ENCODE measurements at regions not wholly inside any gene's neighbourhood (a gene's known extent, or its start where the extent isn't known, plus 50 kb on each side); places are given as distances from the start of the nearest gene placed in this dataset.
"Not testable (repeated sequence)": the region's sequence is repeated elsewhere in the genome, so short reads cannot be mapped to it uniquely, and the experiment has no call there.

DNA sequence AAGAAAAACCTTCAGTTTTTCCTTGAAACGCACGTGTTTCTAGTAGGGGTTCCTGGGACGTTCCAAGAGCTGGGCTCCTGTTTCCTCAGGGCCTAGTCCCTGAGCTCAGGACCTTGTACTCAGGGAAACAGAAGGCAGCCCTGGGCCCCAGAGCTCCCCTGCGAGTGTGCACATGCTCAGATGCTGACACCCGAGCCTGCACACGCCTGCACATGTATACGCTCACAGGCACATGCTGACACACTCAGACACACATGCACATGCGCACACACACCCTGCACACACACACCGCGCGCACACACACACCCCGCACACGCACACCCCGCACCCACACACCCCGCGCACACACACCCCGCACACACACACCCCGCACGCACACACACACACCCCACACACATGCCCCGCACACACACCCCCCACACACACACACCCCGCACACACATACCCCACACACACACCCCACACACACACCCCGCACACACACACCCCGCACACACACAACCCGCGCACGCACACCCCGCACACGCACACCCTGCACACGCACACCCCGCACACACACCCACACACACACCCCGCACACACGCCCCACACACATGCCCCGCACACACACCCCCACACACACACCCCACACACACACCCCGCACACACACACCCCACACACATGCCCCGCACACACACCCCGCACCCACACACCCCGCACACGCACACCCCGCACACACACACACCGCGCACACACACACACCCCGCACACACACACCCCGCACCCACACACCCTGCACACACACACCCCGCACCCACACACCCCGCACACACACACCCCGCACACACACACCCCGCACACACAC is 52.2 kb downstream of the CALML3 start:
- DNase-seq (ENCODE audit: extremely low spot score, insufficient read length, low read depth) (no peak), FAIRE-seq (no peak)

- not testable (repeated sequence) for FAIRE-seq; DNase-seq (ENCODE audit: extremely low spot score, insufficient read length, low read depth)
These were observed 55.3 kb downstream of the CALML3 start for GRCh38 chr10:5580038-5580428.

DNA sequence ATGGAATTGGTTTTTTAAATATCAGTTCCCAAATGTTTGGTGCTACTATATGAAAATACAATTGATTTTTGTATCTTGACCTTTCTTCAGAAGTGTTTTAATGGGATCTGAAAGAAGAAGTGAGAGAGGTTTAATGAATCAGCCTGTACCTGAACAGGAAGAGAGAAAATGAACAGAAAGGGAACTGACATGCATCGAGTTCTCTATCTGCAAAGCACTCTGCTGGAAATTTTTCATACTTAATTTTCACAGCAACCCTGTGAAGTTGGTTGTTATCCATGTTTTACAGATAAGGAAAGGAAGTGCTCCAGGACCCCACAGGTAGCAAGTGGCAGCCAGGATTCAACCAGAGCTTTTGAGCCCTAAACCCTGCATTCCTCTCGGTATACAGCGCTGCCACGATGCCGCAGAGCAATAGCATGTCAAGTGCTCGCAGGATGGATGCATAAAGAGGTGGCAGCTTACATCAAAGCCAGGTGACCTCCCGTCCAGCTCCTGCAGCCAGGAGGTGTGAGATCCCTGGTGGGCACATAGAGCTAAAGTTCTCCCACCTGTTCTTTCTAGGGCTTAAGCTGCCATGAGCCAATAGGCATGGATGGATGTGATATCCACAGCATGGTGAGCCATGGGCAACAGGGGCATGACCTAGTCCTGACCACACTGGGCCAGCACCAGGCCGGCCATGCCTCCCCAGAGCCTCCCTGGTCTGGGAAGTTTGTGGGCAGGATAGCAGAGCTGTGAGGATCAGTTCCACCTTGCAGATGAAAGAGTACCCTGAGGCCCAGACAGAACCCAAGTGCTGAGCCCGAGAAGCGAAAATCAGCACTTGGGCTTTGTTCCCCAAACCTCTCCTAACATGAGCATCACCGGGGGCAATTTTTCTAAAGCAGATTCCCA is 57.2 kb downstream of the CALML3 start:
- DNase-seq (ENCODE audit: extremely low spot score, insufficient read length, low read depth) (peak; percentile 37), FAIRE-seq (peak; percentile 86)

GRCh38 chr10:5582736-5583135 is 58.0 kb downstream of the CALML3 start:
- FAIRE-seq (peak; percentile 66), DNase-seq (ENCODE audit: extremely low spot score, insufficient read length, low read depth) (no peak)

DNA sequence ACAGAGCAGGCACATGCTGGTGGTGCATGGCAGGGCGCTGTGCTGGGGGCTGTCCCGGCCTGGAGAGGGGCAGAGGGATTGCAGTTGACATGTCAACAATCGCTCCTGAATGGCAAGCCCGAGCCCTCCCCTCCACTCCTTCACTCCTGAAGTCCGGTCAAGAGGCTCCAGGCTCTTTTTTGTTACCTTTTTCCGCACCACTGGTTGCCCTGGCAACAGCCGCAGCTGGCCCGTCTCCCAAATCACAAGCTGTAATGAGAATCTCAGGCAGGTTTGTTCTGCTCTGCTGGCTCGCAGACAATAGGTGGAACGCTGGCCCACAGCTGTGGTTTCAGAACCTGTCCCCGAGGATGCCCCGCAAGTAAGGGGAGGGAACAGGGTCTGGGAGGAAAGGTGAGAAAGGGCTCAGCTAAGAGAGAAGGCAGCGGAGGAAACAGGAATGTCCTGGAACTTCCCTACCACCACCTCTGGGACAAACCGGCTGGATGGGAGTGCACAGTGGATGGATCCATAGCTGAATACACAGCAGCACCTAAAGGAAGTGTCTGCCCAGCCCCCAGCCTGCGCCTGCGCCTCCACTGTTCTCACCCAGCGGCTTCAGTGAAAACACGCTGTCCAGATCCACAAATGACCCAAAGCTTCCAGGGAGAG is 58.9 kb downstream of the CALML3 start:
- DNase-seq (ENCODE audit: extremely low spot score, insufficient read length, low read depth) (peak; percentile 32), FAIRE-seq (peak; percentile 84)

DNA sequence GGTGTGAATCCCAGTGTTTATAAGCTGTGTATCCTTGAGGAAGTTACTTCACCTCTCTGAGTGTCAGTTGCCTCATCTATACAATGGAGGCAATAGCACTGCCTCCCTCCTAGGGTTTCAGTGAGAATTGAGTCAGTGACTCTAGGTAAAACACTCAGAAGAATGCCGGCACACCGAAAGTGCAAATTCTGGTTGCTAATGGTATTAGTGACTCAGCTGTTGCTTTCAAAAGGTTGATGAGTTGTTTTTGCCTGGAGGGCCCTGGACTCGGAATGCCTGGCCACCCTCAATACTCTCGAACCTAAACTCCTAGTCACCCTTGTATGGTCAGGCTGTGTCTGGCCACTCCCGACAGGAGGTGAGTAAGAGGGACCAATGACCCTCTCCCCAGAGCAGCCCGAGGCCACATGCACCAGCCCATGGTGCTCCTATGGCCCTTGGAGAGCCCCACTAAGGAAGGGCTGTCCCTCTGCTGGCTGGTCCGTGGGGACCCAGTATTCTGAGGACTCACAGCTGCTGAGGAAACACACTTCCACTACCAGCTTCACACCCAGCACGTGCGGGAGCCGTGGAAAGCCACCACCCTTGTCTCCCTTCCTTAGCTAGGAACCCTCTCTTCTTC is 60.2 kb downstream of the CALML3 start:
- peak; percentile 39 for DNase-seq (ENCODE audit: extremely low spot score, insufficient read length, low read depth)

DNA sequence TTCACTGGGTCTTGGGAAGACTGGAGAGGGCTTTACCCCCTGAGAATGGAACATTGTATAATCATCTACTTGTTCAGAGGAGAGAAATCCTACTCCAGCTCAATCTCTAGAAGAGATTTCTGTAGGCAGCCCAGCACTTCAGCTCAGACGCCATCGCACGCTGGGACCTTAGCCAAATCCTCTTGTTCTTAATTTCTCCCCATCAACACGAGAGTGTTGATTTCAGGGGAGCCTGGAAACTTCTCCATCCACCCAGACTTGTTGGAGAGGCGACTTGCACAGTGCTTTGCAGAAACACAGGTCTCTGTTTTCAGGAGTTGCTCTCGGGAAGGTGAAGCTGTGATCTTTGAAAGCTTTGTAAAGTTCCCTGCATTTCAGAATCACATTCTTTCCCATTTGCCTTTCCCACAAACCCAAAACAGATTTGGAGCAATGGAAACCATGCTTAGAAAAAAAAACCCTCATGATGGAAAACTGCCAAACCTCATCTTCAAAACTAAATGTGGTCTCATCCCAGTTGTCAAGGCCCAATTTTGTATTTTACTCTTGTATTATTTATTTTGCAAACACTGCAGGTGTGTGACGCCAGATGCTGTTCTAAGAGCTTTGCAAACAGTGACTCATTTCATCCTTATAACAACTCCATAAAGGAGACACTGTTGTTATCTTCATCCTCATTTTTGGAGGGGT is 60.9 kb downstream of the CALML3 start:
- FAIRE-seq, result no peak
- no peak for DNase-seq (ENCODE audit: extremely low spot score, insufficient read length, low read depth)

More for the DNA sequence above, 60.2 kb downstream of the CALML3 start:
- peak; percentile 57 for FAIRE-seq

GRCh38 chr10:5587151-5588079 is 62.7 kb downstream of the CALML3 start:
- FAIRE-seq, result no peak
- DNase-seq (ENCODE audit: extremely low spot score, insufficient read length, low read depth), result no peak

DNA sequence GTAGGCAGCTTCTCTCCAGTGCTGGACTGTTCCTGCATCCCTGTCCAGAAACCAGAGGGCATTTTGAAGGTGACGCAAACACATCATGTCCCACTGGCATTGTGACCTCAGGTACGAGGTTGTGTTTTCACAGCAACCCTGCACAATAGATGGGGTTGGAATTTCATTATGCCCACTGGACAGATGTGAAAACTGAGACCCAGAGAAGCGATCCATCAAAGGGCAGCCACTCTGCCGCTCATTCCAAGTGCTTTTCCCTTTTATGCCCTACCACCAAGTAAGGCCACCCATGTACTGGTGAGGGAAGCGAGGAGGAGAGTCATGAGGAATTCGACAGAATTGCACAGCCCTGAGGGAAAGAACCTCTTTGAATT is 63.3 kb downstream of the CALML3 start:
- no peak for FAIRE-seq

DNA sequence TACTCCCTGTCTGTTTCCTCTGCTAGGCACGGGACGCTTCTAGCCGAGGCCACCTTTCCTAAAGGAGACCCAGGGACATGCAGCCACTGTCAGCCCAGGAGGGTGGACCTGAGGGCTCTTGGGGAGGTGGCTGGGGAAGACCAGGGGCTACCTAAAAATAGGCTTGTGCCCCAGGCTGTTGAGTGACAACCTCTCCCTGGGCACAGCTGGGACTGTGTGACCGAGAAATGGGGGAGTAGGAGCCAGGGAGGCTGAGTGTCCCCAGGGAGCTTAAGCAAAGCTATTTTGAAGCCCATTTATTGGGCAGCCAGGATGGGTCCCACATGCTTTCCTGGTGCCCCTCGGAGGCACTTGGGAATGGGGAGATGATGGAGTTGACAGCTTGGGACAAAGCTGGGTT is 63.8 kb downstream of the CALML3 start:
- no peak for FAIRE-seq
- no peak for DNase-seq (ENCODE audit: extremely low spot score, insufficient read length, low read depth)

More for the DNA sequence above, 63.3 kb downstream of the CALML3 start:
- DNase-seq (ENCODE audit: extremely low spot score, insufficient read length, low read depth), result no peak

Data from GM18507 (cell line).